Astrocyte (in vitro differentiated cells and primary cell): ENCODE measurements at regions not wholly inside any gene's neighbourhood (a gene's known extent, or its start where the extent isn't known, plus 50 kb on each side); places are given as distances from the start of the nearest gene placed in this dataset.

Experiments used
- EZH2 ChIP-seq: IDR thresholded peaks from 2 replicates; pipeline ENCODE4 v1.6.1; 2012; ENCODE audit warnings: mild to moderate bottlenecking, low read length, inconsistent platforms; ENCODE audit not compliant: insufficient read depth
- TF ChIP-seq, protein P1 (sequence below): IDR thresholded peaks from 2 replicates; pipeline ENCODE4 v1.5.1; 2011; ENCODE audit warnings: low read depth, mild to moderate bottlenecking, inconsistent platforms, low read length, moderate library complexity; ENCODE audit not compliant: insufficient read depth

DNA sequence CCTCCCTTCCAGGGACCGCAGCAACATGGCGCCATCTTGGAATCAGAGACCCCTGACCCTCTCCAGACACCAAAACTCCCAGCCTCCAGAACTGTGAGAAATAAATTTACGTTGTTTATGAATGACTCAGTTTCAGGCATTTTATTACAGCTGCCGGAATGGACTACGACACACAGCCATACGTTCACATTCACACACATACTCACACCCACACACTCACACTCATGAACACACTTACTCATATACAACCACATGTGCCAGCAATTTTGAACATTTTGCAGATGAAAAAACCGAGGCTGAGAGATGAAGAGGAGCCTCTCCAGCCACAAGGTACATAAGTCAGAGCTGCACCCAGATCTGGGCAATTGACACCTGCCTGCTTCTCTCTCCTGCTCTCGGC, 151.0 kb upstream of the RAB4A start:
- TF ChIP-seq, protein P1, sequence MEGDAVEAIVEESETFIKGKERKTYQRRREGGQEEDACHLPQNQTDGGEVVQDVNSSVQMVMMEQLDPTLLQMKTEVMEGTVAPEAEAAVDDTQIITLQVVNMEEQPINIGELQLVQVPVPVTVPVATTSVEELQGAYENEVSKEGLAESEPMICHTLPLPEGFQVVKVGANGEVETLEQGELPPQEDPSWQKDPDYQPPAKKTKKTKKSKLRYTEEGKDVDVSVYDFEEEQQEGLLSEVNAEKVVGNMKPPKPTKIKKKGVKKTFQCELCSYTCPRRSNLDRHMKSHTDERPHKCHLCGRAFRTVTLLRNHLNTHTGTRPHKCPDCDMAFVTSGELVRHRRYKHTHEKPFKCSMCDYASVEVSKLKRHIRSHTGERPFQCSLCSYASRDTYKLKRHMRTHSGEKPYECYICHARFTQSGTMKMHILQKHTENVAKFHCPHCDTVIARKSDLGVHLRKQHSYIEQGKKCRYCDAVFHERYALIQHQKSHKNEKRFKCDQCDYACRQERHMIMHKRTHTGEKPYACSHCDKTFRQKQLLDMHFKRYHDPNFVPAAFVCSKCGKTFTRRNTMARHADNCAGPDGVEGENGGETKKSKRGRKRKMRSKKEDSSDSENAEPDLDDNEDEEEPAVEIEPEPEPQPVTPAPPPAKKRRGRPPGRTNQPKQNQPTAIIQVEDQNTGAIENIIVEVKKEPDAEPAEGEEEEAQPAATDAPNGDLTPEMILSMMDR, result no peak
- TF ChIP-seq EZH2, result no peak
